SU-DHL-6 (cell line): ENCODE measurements at regions not wholly inside any gene's neighbourhood (a gene's known extent, or its start where the extent isn't known, plus 50 kb on each side); places are given as distances from the start of the nearest gene placed in this dataset.

Source experiments
- H2AFZ ChIP-seq: fragments of 200-600 bp; sonication (generic); 2 replicates; pipeline ENCODE4 v1.6.1; 2014; ENCODE audit warnings: low read depth, mild to moderate bottlenecking, moderate library complexity, mixed read lengths, antibody characterized with exemption, low read length; ENCODE audit not compliant: severe bottlenecking
- H3F3A ChIP-seq: fragments of 200-600 bp; shearing (Covaris generic); 2 replicates; pipeline ENCODE4 v1.6.0; 2016; ENCODE audit warnings: antibody characterized with exemption, mild to moderate bottlenecking; ENCODE audit not compliant: insufficient read depth
- H3K27ac ChIP-seq: fragments of 200-600 bp; sonication (generic); 2 replicates; pipeline ENCODE4 v1.5.1; 2016; ENCODE audit warnings: low read depth, mild to moderate bottlenecking, low read length, moderate library complexity, mixed read lengths
- H3K27me3 ChIP-seq: fragments of 200-600 bp; sonication (generic), shearing (Covaris generic); 2 replicates; pipeline ENCODE4 v1.6.0; 2014; ENCODE audit warnings: mild to moderate bottlenecking, low read length
- H3K36me3 ChIP-seq: fragments of 200-600 bp; sonication (generic); 2 replicates; pipeline ENCODE4 v1.6.1; 2014; ENCODE audit warnings: mild to moderate bottlenecking, low read length, mixed read lengths
- H3K4me2 ChIP-seq: fragments of 300-600, 200-600 bp; shearing (Covaris generic), sonication (generic); 2 replicates; pipeline ENCODE4 v1.6.0; 2014; ENCODE audit warnings: low read length, low read depth, mild to moderate bottlenecking; ENCODE audit not compliant: poor library complexity, severe bottlenecking
- H3K4me3 ChIP-seq: fragments of 200-600 bp; sonication (generic); 2 replicates; pipeline ENCODE4 v1.5.1; 2014; ENCODE audit warnings: antibody characterized with exemption, low read length, mild to moderate bottlenecking, mixed read lengths; ENCODE audit not compliant: insufficient read depth, poor library complexity, severe bottlenecking
- H3K79me2 ChIP-seq: fragments of 200-600 bp; sonication (generic); 2 replicates; pipeline ENCODE4 v1.6.1; 2014; ENCODE audit warnings: mild to moderate bottlenecking, low read length, moderate library complexity; ENCODE audit not compliant: insufficient read depth
- H3K9ac ChIP-seq: fragments of 200-600 bp; sonication (generic); 2 replicates; pipeline ENCODE4 v1.7.0; 2014; ENCODE audit warnings: mild to moderate bottlenecking, low read length
- H3K9me2 ChIP-seq: fragments of 200-600 bp; sonication (generic); replicated peaks from 2 replicates; pipeline ENCODE4 v1.6.1; 2014; ENCODE audit warnings: low read length; ENCODE audit not compliant: insufficient read depth
- H3K9me3 ChIP-seq: fragments of 200-600 bp; sonication (generic); 2 replicates; pipeline ENCODE4 v1.6.1; 2014; ENCODE audit warnings: low read length, mixed read lengths; ENCODE audit not compliant: insufficient read depth
- H4K20me1 ChIP-seq: fragments of 200-600 bp; sonication (generic); 2 replicates; pipeline ENCODE4 v1.6.1; 2014; ENCODE audit warnings: low read depth, mild to moderate bottlenecking, antibody characterized with exemption, low read length, moderate library complexity, mixed read lengths
- EZH2phosphoT487 ChIP-seq: fragments of 200-600 bp; sonication (generic), shearing (Covaris generic); conservative IDR thresholded peaks from 2 replicates; pipeline ENCODE4 v1.6.1; 2018; ENCODE audit warnings: mild to moderate bottlenecking, antibody characterized with exemption, low read length, moderate library complexity, mixed read lengths
- TF ChIP-seq, protein P1 (sequence below): fragments of 200-600 bp; sonication (generic); IDR thresholded peaks from one replicate; pipeline ENCODE4 v1.5.1; 2017; ENCODE audit warnings: antibody characterized with exemption, mild to moderate bottlenecking, low read length, moderate library complexity; ENCODE audit not compliant: insufficient read depth, poor library complexity, severe bottlenecking

DNA sequence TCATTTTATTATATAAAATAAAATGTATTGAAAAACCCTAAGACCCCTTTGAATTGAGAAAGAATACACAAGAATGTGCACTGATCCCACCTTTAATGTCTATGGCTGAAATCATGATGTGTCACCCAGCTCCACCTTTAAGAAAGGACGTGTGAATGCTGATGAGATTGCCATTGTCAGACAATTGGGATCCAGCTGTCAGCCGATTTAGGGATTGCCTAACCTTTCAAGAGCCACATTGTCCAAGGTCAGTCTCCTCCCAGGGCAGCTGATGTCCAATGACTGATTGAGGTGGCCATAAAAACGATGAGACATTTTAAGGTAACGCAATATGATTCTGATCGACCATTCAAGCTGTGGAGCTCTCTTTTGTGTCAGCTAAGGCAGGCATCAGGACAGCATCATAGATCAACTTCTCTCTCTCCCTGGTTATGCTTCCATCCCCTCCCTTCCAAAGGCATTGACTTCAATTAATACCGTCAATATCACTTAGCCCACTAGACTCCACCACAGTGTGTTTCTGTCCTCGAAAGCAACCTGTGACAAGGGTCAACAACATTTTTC lies 1676.4 kb downstream of the PCDH7 start:
- no peaks in the 10 kb centered on the region; the same call in 1 of the 2 replicates for H3K9me3 ChIP-seq
- H3K36me3 ChIP-seq = 0 out of 2 replicates have a peak, but pooled peaks cover 3% of the 10 kb centered on the region
- H3K27me3 ChIP-seq = no peaks in the 10 kb centered on the region
- no peaks in the 10 kb centered on the region for H3F3A ChIP-seq
- no peak overlapping the region for H3K9ac ChIP-seq
- no peak overlapping the region for H3K4me3 ChIP-seq
- TF ChIP-seq, protein P1, sequence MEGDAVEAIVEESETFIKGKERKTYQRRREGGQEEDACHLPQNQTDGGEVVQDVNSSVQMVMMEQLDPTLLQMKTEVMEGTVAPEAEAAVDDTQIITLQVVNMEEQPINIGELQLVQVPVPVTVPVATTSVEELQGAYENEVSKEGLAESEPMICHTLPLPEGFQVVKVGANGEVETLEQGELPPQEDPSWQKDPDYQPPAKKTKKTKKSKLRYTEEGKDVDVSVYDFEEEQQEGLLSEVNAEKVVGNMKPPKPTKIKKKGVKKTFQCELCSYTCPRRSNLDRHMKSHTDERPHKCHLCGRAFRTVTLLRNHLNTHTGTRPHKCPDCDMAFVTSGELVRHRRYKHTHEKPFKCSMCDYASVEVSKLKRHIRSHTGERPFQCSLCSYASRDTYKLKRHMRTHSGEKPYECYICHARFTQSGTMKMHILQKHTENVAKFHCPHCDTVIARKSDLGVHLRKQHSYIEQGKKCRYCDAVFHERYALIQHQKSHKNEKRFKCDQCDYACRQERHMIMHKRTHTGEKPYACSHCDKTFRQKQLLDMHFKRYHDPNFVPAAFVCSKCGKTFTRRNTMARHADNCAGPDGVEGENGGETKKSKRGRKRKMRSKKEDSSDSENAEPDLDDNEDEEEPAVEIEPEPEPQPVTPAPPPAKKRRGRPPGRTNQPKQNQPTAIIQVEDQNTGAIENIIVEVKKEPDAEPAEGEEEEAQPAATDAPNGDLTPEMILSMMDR = no peak
- no peak for TF ChIP-seq EZH2phosphoT487
- H3K79me2 ChIP-seq = no peaks in the 10 kb centered on the region
- H3K9me2 ChIP-seq = no peaks in the 10 kb centered on the region
- H4K20me1 ChIP-seq = no peaks in the 10 kb centered on the region
- H3K4me2 ChIP-seq = no peak overlapping the region
- no peak overlapping the region for H2AFZ ChIP-seq
- H3K27ac ChIP-seq = no peak overlapping the region

DNA sequence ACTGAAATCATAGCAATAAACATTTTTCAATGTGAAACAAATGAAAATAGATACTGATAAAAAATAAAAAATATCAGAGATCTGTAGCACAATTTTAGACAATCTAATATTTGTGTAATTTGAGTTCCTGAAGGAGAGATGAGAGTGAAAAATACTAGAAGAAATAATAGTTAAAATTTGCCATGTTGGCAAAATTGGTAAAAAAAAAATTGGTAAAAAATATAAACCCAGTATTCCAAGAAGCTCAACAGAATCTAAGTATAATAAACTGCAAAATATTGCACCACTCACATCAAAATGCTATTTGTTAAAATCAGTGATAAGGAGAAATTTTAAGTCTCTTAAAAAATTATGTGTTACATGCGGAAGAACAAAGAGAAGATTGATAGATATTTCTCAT lies 1680.7 kb downstream of the PCDH7 start:
- no peak overlapping the region for H3K4me3 ChIP-seq
- H3K9me2 ChIP-seq = no peaks in the 10 kb centered on the region
- H3K27ac ChIP-seq = no peak overlapping the region
- no peaks in the 10 kb centered on the region for H4K20me1 ChIP-seq
- no peaks in the 10 kb centered on the region for H3K27me3 ChIP-seq
- no peak overlapping the region for H3K4me2 ChIP-seq
- H2AFZ ChIP-seq = no peak overlapping the region
- no peaks in the 10 kb centered on the region for H3F3A ChIP-seq
- TF ChIP-seq, protein P1 = no peak
- TF ChIP-seq EZH2phosphoT487 = no peak
- no peaks in the 10 kb centered on the region for H3K79me2 ChIP-seq
- no peak overlapping the region for H3K9ac ChIP-seq
- 0 out of 2 replicates have a peak, but pooled peaks cover 3% of the 10 kb centered on the region for H3K36me3 ChIP-seq
- H3K9me3 ChIP-seq = no peaks in the 10 kb centered on the region; the same call in 1 of the 2 replicates

DNA sequence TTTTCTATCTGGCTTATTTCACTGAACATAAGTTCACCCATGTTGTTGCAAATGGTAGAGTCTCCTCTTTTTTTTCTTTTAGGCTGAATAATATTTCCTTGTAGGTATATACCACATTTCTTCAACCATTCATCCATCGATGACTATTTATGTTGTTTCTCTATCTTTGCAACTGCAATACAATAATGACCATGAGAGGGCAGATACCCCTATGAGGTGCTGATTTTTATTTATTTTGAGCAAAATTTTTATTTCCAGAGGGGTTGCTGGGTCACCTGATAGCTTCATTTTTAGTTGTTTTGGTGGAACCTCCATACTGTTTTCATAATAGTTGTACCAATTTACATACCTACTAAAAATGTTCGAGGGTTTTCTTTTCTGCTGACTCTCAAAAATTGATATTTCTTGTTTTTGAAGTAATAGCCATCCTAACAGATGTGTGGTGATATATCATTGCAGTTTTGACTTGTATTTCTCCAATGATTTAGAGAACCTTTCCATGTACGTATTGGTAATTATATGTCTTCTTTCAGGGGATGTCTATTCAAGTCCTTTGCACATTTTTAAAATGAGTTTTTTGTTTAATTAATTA lies 1697.0 kb downstream of the PCDH7 start:
- H4K20me1 ChIP-seq = no peaks in the 10 kb centered on the region

More for the DNA sequence above, 1697.0 kb downstream of the PCDH7 start:
- no peak overlapping the region for H3K9ac ChIP-seq
- H3K27ac ChIP-seq = no peak overlapping the region
- H3K27me3 ChIP-seq = no peaks in the 10 kb centered on the region
- H3K79me2 ChIP-seq = no peaks in the 10 kb centered on the region
- peaks cover 9% of the 10 kb centered on the region; the same call in 1 of the 2 replicates for H3K9me3 ChIP-seq
- TF ChIP-seq, protein P1 = peak; percentile 27
- TF ChIP-seq EZH2phosphoT487 = no peak
- no peaks in the 10 kb centered on the region for H3F3A ChIP-seq
- no peak overlapping the region for H3K4me2 ChIP-seq
- no peaks in the 10 kb centered on the region for H3K9me2 ChIP-seq
- H3K36me3 ChIP-seq = peaks cover 5% of the 10 kb centered on the region; the same call in 1 of the 2 replicates
- no peak overlapping the region for H3K4me3 ChIP-seq
- H2AFZ ChIP-seq = peak overlapping the region; percentile 31
